Vagina (tissue), 2 donors: ENCODE measurements at regions not wholly inside any gene's neighbourhood (a gene's known extent, or its start where the extent isn't known, plus 50 kb on each side); places are given as distances from the start of the nearest gene placed in this dataset.

Experiments
- DNase-seq, 2 donors: peaks; one replicate each; pipeline ENCODE4 v3.0.0-alpha.2; 2017; ENCODE audit errors: extremely low spot score in 2 of 2
- H3K27ac ChIP-seq: fragments of 200-600 bp; sonication (generic); one replicate; pipeline ENCODE4 v1.5.1; 2019
- H3K27me3 ChIP-seq: fragments of 200-600 bp; sonication (generic); one replicate; pipeline ENCODE4 v1.5.1; 2019
- H3K36me3 ChIP-seq, 2 donors: fragments of 200-600 bp; sonication (generic); one replicate each; pipeline ENCODE4 v1.5.1; 2017 to 2019
- H3K4me1 ChIP-seq: fragments of 200-600 bp; sonication (generic); one replicate; pipeline ENCODE4 v1.5.1; 2019
- H3K4me3 ChIP-seq, 2 donors: fragments of 200-600 bp; sonication (generic); 1 replicate in 1 of 2; 2 replicates in 1 of 2; pipeline ENCODE4 v1.5.1; 2016 to 2019
- H3K9me3 ChIP-seq: fragments of 200-600 bp; sonication (generic); one replicate; pipeline ENCODE4 v1.5.1; 2019
- CTCF ChIP-seq, 3 experiments: fragments of 450-650 bp in 2 of 3; fragments of 200-600 bp in 1 of 3; sonication (generic) in 1 of 3; IDR thresholded peaks; one replicate each; pipeline ENCODE4 v1.5.1; 2017 to 2019; ENCODE audit warnings: antibody characterized with exemption in 3 of 3, mild to moderate bottlenecking in 2 of 3, moderate library complexity in 2 of 3
- POLR2A ChIP-seq, 2 donors: fragments of 450-650 bp; IDR thresholded peaks; one replicate each; pipeline ENCODE4 v1.6.1; 2017; ENCODE audit warnings: antibody characterized with exemption in 2 of 2, mild to moderate bottlenecking in 2 of 2, moderate library complexity in 2 of 2
- POLR2AphosphoS5 ChIP-seq, 2 donors: sonication (generic); formaldehyde crosslinking; IDR thresholded peaks; one replicate each; pipeline ENCODE4 v1.9.0; 2017; ENCODE audit warnings: antibody characterized with exemption in 2 of 2, mild to moderate bottlenecking in 2 of 2, low read depth in 1 of 2; ENCODE audit not compliant: insufficient read depth in 1 of 2
- intact Hi-C: fragments of 100-400 bp; cut with DNase I; formaldehyde crosslinking; loops from one replicate; pipeline ENCODE4 v1.15.1; 2023

GRCh38 chr18:45171679-45172191 is 443.5 kb upstream of the SLC14A2 start:
- Histone ChIP-seq H3K4me3 (no peak overlapping the region), H3K36me3 (no peaks in the 10 kb centered on the region), H3K27me3 (no peaks in the 10 kb centered on the region), H3K4me1 (peaks cover 4% of the 10 kb centered on the region), H3K9me3 (no peaks in the 10 kb centered on the region), H3K27ac (no peak overlapping the region)
- intact Hi-C loops, result no loop called here
- no peak for TF ChIP-seq POLR2AphosphoS5 (IDR thresholded peaks at IDR 0.05; ENCODE audit: insufficient read depth in 1 of 2, low read depth in 1 of 2)
- TF ChIP-seq POLR2A (IDR thresholded peaks at IDR 0.05), result no peak
- TF ChIP-seq CTCF (IDR thresholded peaks at IDR 0.05), result no peak
- DNase-seq, result no peak

- intact Hi-C loops, result no loop called here
- no peaks in the 10 kb centered on the region for H3K27me3 ChIP-seq
- TF ChIP-seq CTCF (IDR thresholded peaks at IDR 0.05), result no peak
- no peak for TF ChIP-seq POLR2A (IDR thresholded peaks at IDR 0.05)
- no peak for TF ChIP-seq POLR2AphosphoS5 (IDR thresholded peaks at IDR 0.05; ENCODE audit: insufficient read depth in 1 of 2, low read depth in 1 of 2)
Observed at GRCh38 chr18:45173327-45173726, 441.9 kb upstream of the SLC14A2 start.

GRCh38 chr18:45173799-45174519 is 441.3 kb upstream of the SLC14A2 start:
- no peaks in the 10 kb centered on the region for H3K27me3 ChIP-seq
- intact Hi-C loops, result no loop called here
- H3K9me3 ChIP-seq, result no peaks in the 10 kb centered on the region
- H3K36me3 ChIP-seq, result no peaks in the 10 kb centered on the region
- no peak overlapping the region for H3K4me3 ChIP-seq
- H3K4me1 ChIP-seq, result peaks cover 4% of the 10 kb centered on the region
- DNase-seq, result no peak
- no peak overlapping the region for H3K27ac ChIP-seq
- TF ChIP-seq POLR2A (IDR thresholded peaks at IDR 0.05) (no peak), CTCF (IDR thresholded peaks at IDR 0.05) (no peak), POLR2AphosphoS5 (IDR thresholded peaks at IDR 0.05; ENCODE audit: insufficient read depth in 1 of 2, low read depth in 1 of 2) (no peak)

More at GRCh38 chr18:45173327-45173726, 441.9 kb upstream of the SLC14A2 start:
- H3K4me1 ChIP-seq, result peaks cover 4% of the 10 kb centered on the region
- no peak overlapping the region for H3K4me3 ChIP-seq
- no peaks in the 10 kb centered on the region for H3K36me3 ChIP-seq
- H3K27ac ChIP-seq, result no peak overlapping the region
- no peak for DNase-seq
- H3K9me3 ChIP-seq, result no peaks in the 10 kb centered on the region

- H3K36me3 ChIP-seq, result no peaks in the 10 kb centered on the region
- no peak overlapping the region for H3K4me3 ChIP-seq
- peaks cover 4% of the 10 kb centered on the region for H3K4me1 ChIP-seq
- no peaks in the 10 kb centered on the region for H3K27me3 ChIP-seq
- H3K9me3 ChIP-seq, result no peaks in the 10 kb centered on the region
- intact Hi-C loops, result no loop called here
- TF ChIP-seq CTCF (IDR thresholded peaks at IDR 0.05) (no peak), POLR2A (IDR thresholded peaks at IDR 0.05) (no peak), POLR2AphosphoS5 (IDR thresholded peaks at IDR 0.05; ENCODE audit: insufficient read depth in 1 of 2, low read depth in 1 of 2) (no peak)
- no peak for DNase-seq
- no peak overlapping the region for H3K27ac ChIP-seq
Observed at GRCh38 chr18:45174629-45175136, 440.6 kb upstream of the SLC14A2 start.

GRCh38 chr18:45175511-45175910 is 439.8 kb upstream of the SLC14A2 start:
- no peak overlapping the region for H3K27ac ChIP-seq
- H3K27me3 ChIP-seq, result no peaks in the 10 kb centered on the region
- H3K9me3 ChIP-seq, result no peaks in the 10 kb centered on the region
- no peaks in the 10 kb centered on the region for H3K4me1 ChIP-seq
- TF ChIP-seq POLR2A (IDR thresholded peaks at IDR 0.05), result no peak
- no peak for TF ChIP-seq POLR2AphosphoS5 (IDR thresholded peaks at IDR 0.05; ENCODE audit: insufficient read depth in 1 of 2, low read depth in 1 of 2)
- TF ChIP-seq CTCF (IDR thresholded peaks at IDR 0.05), result no peak
- intact Hi-C loops, result no loop called here
- H3K36me3 ChIP-seq, result no peaks in the 10 kb centered on the region
- DNase-seq, result no peak
- no peak overlapping the region for H3K4me3 ChIP-seq
